Activated naive CD4-positive, alpha-beta T cell treated with anti-CD3 and anti-CD28 coated beads for 36 hours (primary cell): ENCODE measurements at regions not wholly inside any gene's neighbourhood (a gene's known extent, or its start where the extent isn't known, plus 50 kb on each side); places are given as distances from the start of the nearest gene placed in this dataset.
"Not testable (repeated sequence)": the region's sequence is repeated elsewhere in the genome, so short reads cannot be mapped to it uniquely, and the experiment has no call there.

Experiments used
- CTCF ChIA-PET: fragments of 350-600 bp; sonication (Branson Sonifier 250); formaldehyde crosslinking; loops from one replicate; lab custom pipeline; 2021; ENCODE audit warnings: antibody characterized with exemption; lab: Charles Lee
- DNase-seq: peaks from one replicate; pipeline ENCODE4 v3.0.0-alpha.2; 2020
- H3K27ac Mint-ChIP-seq: one replicate; pipeline ENCODE4 v1.8.0; 2021; ENCODE audit warnings: mild to moderate bottlenecking, mixed read lengths
- H3K27me3 Mint-ChIP-seq: one replicate; pipeline ENCODE4 v1.8.0; 2021; ENCODE audit warnings: low read depth, mixed read lengths
- H3K36me3 Mint-ChIP-seq: one replicate; pipeline ENCODE4 v1.8.0; 2021; ENCODE audit warnings: low read depth, mixed read lengths
- H3K4me1 Mint-ChIP-seq: one replicate; pipeline ENCODE4 v1.8.0; 2021; ENCODE audit warnings: low read depth, mixed read lengths
- H3K4me3 Mint-ChIP-seq: one replicate; pipeline ENCODE4 v1.8.0; 2021; ENCODE audit warnings: mild to moderate bottlenecking, moderate library complexity, mixed read lengths
- H3K9me3 Mint-ChIP-seq: one replicate; pipeline ENCODE4 v1.8.0; 2021; ENCODE audit warnings: mixed read lengths
- intact Hi-C: fragments of 100-400 bp; cut with micrococcal nuclease; formaldehyde crosslinking; loops from one replicate; pipeline ENCODE4 v1.15.1; 2023

GRCh38 chr11:69900822-69901302 is 81.6 kb upstream of the FGF3 start:
- H3K27ac Mint-ChIP-seq, DNase-seq, intact Hi-C loops, CTCF ChIA-PET, H3K36me3 Mint-ChIP-seq, H3K4me3 Mint-ChIP-seq, H3K4me1 Mint-ChIP-seq, H3K9me3 Mint-ChIP-seq: not testable (repeated sequence)
- peaks cover 12% of the 10 kb centered on the region for H3K27me3 Mint-ChIP-seq

GRCh38 chr11:69902337-69902736 is 83.1 kb upstream of the FGF3 start:
- CTCF ChIA-PET, result interaction anchor here (0.6 kb wide), 1 partner anchor 1657 kb away, joined by 4 read pairs; no protein-coding TSS in a partner anchor
- no peaks in the 10 kb centered on the region for H3K36me3 Mint-ChIP-seq
- peaks cover 20% of the 10 kb centered on the region for H3K27me3 Mint-ChIP-seq
- DNase-seq, result no peak
- H3K4me1 Mint-ChIP-seq, result no peaks in the 10 kb centered on the region
- no peaks in the 10 kb centered on the region for H3K9me3 Mint-ChIP-seq
- H3K4me3 Mint-ChIP-seq, result no peak overlapping the region
- H3K27ac Mint-ChIP-seq, result no peak overlapping the region
- intact Hi-C loops, result no loop called here

- DNase-seq, result no peak
- Mint-ChIP-seq H3K4me3 (no peak overlapping the region), H3K27me3 (peaks cover 20% of the 10 kb centered on the region), H3K4me1 (no peaks in the 10 kb centered on the region), H3K27ac (no peak overlapping the region), H3K9me3 (no peaks in the 10 kb centered on the region), H3K36me3 (no peaks in the 10 kb centered on the region)
- intact Hi-C loops, result no loop called here
- CTCF ChIA-PET, result interaction anchor here (0.6 kb wide), 1 partner anchor 1658 kb away, joined by 4 read pairs; no protein-coding TSS in a partner anchor
Measured at GRCh38 chr11:69903211-69903610, 84.0 kb upstream of the FGF3 start.

GRCh38 chr11:69904161-69904973 is 85.2 kb upstream of the FGF3 start:
- intact Hi-C loops, result no loop called here
- Mint-ChIP-seq H3K27ac (no peak overlapping the region), H3K4me1 (no peaks in the 10 kb centered on the region), H3K27me3 (peaks cover 18% of the 10 kb centered on the region), H3K9me3 (no peaks in the 10 kb centered on the region), H3K4me3 (no peak overlapping the region), H3K36me3 (no peaks in the 10 kb centered on the region)
- CTCF ChIA-PET, result no interaction called here
- DNase-seq, result no peak

GRCh38 chr11:69904974-69905535 is 85.8 kb upstream of the FGF3 start:
- intact Hi-C loops, result no loop called here
- CTCF ChIA-PET, result no interaction called here
- no peaks in the 10 kb centered on the region for H3K36me3 Mint-ChIP-seq
- no peaks in the 10 kb centered on the region for H3K9me3 Mint-ChIP-seq
- H3K27me3 Mint-ChIP-seq, result peaks cover 17% of the 10 kb centered on the region
- no peak overlapping the region for H3K4me3 Mint-ChIP-seq
- H3K4me1 Mint-ChIP-seq, result no peaks in the 10 kb centered on the region
- DNase-seq, result no peak
- H3K27ac Mint-ChIP-seq, result no peak overlapping the region

GRCh38 chr11:69905611-69906452 is 86.6 kb upstream of the FGF3 start:
- Mint-ChIP-seq H3K27ac (no peak overlapping the region), H3K27me3 (peaks cover 22% of the 10 kb centered on the region), H3K4me3 (no peak overlapping the region), H3K36me3 (no peaks in the 10 kb centered on the region), H3K9me3 (no peaks in the 10 kb centered on the region), H3K4me1 (no peaks in the 10 kb centered on the region)
- DNase-seq, result no peak
- CTCF ChIA-PET, result no interaction called here
- intact Hi-C loops, result no loop called here

- Mint-ChIP-seq H3K36me3 (no peaks in the 10 kb centered on the region), H3K27ac (no peak overlapping the region), H3K4me1 (no peaks in the 10 kb centered on the region), H3K4me3 (no peak overlapping the region), H3K27me3 (peaks cover 26% of the 10 kb centered on the region), H3K9me3 (no peaks in the 10 kb centered on the region)
- intact Hi-C loops, result no loop called here
- CTCF ChIA-PET, result no interaction called here
- DNase-seq, result no peak
Measured at GRCh38 chr11:69906453-69906907, 87.3 kb upstream of the FGF3 start.

GRCh38 chr11:69907611-69908010 is 88.4 kb upstream of the FGF3 start:
- no peaks in the 10 kb centered on the region for H3K4me1 Mint-ChIP-seq
- DNase-seq, result no peak
- CTCF ChIA-PET, result interaction anchor here (1.3 kb wide), 1 partner anchor 289 kb away, joined by 3 read pairs; no protein-coding TSS in a partner anchor
- intact Hi-C loops, result no loop called here
- no peaks in the 10 kb centered on the region for H3K9me3 Mint-ChIP-seq
- no peaks in the 10 kb centered on the region for H3K36me3 Mint-ChIP-seq
- no peak overlapping the region for H3K27ac Mint-ChIP-seq
- H3K27me3 Mint-ChIP-seq, result peaks cover 31% of the 10 kb centered on the region
- H3K4me3 Mint-ChIP-seq, result no peak overlapping the region

- Mint-ChIP-seq H3K36me3 (no peaks in the 10 kb centered on the region), H3K27ac (no peak overlapping the region), H3K4me3 (no peak overlapping the region), H3K27me3 (peaks cover 34% of the 10 kb centered on the region), H3K4me1 (no peaks in the 10 kb centered on the region), H3K9me3 (no peaks in the 10 kb centered on the region)
- CTCF ChIA-PET, result interaction anchor here (1.3 kb wide), 1 partner anchor 288 kb away, joined by 3 read pairs; no protein-coding TSS in a partner anchor
- no peak for DNase-seq
- intact Hi-C loops, result no loop called here
Measured at GRCh38 chr11:69908511-69909220, 89.5 kb upstream of the FGF3 start.

- no peak for DNase-seq
- Mint-ChIP-seq H3K4me1 (no peaks in the 10 kb centered on the region), H3K36me3 (no peaks in the 10 kb centered on the region)
Measured at GRCh38 chr11:69909561-69910518, 90.6 kb upstream of the FGF3 start.

More at GRCh38 chr11:69909561-69910518, 90.6 kb upstream of the FGF3 start:
- Mint-ChIP-seq H3K27me3 (peaks cover 28% of the 10 kb centered on the region), H3K27ac (no peak overlapping the region), H3K4me3 (no peak overlapping the region), H3K9me3 (no peaks in the 10 kb centered on the region)
- intact Hi-C loops, result loop anchor here (10.0 kb wide), 1 partner anchor 225 kb away; no protein-coding TSS in a partner anchor
- CTCF ChIA-PET, result interaction anchor here (1.1 to 2.3 kb wide), 4 partner anchors 9 to 286 kb away, joined by 3 to 9 read pairs (median 3); no protein-coding TSS in a partner anchor
